ENCODE measurements at regions not wholly inside any gene's neighbourhood (a gene's known extent, or its start where the extent isn't known, plus 50 kb on each side); places are given as distances from the start of the nearest gene placed in this dataset.
"Not testable (repeated sequence)": the region's sequence is repeated elsewhere in the genome, so short reads cannot be mapped to it uniquely, and the experiment has no call there.

- no peak for DNase-seq (ENCODE audit: low read depth in 2 of 2)
Observed at GRCh38 chr1:184820218-184820750, 65.6 kb upstream of the EDEM3 start.

- DNase-seq (ENCODE audit: low read depth in 2 of 2), result no peak
Observed at GRCh38 chr1:184818646-184819045, 64.0 kb upstream of the EDEM3 start.

- DNase-seq (ENCODE audit: low read depth in 2 of 2), result not testable (repeated sequence)
Observed at GRCh38 chr1:184817003-184817402, 62.3 kb upstream of the EDEM3 start.

GRCh38 chr1:184813528-184814089 lies 59.0 kb upstream of the EDEM3 start:
- DNase-seq (ENCODE audit: low read depth in 2 of 2), result no peak

- DNase-seq (ENCODE audit: low read depth in 2 of 2), result no peak
Observed at GRCh38 chr1:184811439-184812111, 56.9 kb upstream of the EDEM3 start.

- no peak for DNase-seq (ENCODE audit: low read depth in 2 of 2)
Observed at GRCh38 chr1:184810735-184811343, 56.2 kb upstream of the EDEM3 start.

- DNase-seq (ENCODE audit: low read depth in 2 of 2), result no peak
Observed at GRCh38 chr1:184806296-184806721, 51.7 kb upstream of the EDEM3 start.

- DNase-seq (ENCODE audit: low read depth in 2 of 2), result peak; percentile 59 to 67
Observed at GRCh38 chr1:184805667-184806295, 51.1 kb upstream of the EDEM3 start.
